Stimulated activated CD8-positive, alpha-beta memory T cell treated with anti-CD3 and anti-CD28 coated beads, Interleukin-15, amount 100 ng/mL, for 48 hours (primary cell): ENCODE measurements at regions not wholly inside any gene's neighbourhood (a gene's known extent, or its start where the extent isn't known, plus 50 kb on each side); places are given as distances from the start of the nearest gene placed in this dataset.
"Not testable (repeated sequence)": the region's sequence is repeated elsewhere in the genome, so short reads cannot be mapped to it uniquely, and the experiment has no call there.

Experiments used
- DNase-seq, 2 donors: peaks; one replicate each; pipeline ENCODE4 v3.0.0-alpha.2; 2020; ENCODE audit warnings: low read depth in 2 of 2

DNA sequence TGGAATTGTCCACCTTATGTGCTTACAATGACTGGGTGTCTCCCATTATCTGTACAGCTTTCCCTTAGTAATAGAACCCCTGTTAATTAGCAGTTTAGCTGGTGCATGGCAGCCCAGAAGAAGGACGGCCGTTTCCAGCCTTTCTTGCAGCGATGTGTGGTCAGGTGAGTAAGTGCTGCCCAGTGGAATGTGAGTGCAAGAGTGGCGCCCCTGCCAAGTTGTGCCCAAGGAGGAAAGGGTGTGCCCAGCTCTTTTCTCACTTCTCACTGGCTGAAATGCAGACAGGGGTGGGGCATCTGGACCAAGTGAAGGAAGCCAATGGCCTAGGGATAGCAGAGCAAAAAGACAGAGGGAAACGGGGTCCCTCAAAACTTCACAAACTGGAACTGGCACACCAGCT lies 296.8 kb downstream of the PREX1 start:
- DNase-seq, result no peak

DNA sequence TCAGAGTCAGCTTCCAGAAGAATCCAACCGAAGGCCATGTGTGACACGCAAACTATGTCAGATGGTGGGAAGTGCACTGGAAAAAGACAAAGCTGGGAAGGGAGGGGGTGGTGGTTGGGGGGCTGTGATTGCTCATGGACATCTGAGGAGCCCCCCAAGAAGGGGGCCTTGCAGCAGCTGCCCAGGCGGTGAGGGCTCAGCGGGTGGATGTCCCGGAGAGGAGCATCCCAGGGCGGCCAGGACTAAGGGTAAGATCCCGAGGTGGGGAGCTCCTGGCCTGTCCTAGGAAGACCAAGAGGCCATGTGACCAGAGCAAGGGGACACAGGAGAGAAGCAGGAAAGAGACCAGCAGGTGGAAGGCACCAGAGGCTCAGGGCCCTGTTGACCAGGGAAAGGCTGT lies 299.5 kb downstream of the PREX1 start:
- no peak for DNase-seq

DNA sequence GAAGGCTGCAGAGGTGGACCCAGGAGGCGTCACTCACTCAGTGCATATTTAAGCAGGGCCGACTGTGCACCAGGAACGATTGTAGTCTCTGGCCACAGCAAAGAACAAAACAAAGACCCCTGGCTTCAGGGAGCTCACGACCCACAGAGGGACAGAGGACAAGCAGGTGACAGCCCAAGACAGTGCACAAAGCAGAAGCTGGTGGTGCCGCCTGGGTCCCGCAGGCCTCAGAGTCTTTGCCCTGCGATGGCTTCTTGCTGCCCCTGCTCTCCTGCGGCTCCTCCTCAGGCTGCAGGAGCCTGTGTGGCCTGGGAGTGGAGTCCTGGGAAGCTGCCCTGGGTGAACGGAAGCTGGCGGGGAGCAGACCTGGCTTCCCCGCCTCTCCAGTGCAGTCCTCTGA lies 300.0 kb downstream of the PREX1 start:
- no peak for DNase-seq

DNA sequence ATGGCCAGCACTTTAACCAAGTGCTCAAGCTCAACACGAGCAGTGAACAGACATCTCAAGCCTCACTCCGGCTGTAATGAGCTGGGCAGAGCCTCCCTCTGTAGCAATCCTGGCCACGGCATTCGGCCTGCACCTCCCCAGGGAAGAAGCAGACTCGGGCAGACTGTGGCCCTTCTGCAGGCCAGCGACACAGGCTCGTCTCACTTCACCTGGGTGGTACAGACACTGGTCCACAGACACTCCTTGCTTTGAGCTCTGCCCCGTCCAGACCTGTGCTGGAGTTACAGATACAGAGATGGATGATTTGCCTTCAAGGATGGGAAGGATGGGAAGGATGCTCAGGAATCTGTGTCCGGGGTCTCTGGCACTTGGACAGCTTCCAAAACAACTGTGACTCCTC lies 300.9 kb downstream of the PREX1 start:
- DNase-seq, result no peak

DNA sequence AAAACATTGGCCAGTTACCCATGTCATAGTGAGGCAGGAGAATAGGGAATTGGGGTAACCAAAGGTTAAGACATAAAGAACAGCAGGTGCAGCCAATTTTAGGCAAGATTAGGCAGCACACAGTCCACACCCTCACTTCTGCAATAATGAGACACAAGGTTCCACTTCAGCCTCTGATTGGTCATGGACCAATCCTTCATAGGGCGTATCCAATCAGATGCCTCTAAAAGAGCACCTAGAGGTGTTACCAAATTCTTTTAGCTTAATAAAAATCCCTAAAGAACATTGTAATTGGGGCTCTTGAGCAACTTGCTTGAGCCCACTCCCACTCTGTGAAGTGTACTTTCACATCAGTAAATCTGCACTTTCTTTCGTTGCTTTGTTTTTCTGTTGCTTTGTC lies 302.4 kb downstream of the PREX1 start:
- no peak for DNase-seq

DNA sequence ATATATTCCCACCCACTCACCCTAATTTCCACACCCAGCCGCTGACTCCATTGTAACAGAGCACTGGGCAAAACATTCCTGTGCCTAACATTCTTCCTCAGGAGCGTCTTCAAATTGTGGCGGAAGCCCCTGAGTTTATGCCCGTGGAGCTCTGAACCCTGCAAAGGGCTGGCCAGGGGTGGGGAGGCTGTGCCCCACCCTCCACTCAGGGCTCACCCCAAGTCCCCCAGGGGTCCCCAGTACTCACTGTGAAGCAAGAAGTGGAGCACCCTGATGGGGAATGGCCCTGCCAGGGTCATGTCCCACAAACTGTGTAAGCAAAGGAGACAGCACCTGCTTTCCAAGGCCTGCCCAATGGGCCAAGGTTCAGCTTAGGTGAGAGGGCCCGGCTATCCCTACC lies 303.2 kb downstream of the PREX1 start:
- DNase-seq, result no peak

DNA sequence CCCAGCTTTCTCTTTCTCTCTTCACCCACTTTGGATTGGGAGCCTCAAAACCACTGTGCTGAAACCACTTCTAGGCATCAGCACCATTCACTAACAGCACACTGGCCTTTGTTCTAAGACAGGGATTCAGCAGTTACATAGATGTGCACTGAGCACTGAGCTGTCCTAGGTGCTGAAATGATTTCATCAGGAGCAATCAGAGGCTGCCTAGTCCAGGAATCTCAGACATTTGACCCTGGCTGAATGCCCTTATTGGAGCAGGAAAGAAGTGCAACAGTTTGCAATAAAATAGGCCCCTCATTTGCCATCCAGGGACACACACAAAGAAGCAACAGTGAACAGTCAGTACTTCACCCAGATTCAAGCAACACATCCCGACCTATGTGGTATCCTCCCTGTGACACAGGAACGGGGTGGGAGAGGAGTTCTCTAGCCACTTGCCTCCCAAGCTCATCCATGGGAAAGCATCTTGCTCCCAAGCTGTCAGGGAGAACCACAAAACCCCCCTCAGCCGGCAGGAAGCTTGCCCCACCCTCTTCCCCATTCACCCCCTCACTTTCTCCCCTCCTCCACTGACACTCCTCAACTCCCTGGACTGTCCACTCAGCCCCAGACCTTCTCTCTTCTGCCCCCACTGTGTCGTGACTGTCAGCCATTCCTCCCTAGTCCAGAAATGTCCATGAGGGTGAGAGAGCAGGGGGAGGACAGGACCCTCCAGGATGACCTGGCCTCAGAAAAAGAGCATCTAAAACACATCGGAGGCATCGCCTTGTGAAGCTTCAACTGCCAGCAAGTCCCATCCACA lies 304.4 kb downstream of the PREX1 start:
- DNase-seq, result no peak

DNA sequence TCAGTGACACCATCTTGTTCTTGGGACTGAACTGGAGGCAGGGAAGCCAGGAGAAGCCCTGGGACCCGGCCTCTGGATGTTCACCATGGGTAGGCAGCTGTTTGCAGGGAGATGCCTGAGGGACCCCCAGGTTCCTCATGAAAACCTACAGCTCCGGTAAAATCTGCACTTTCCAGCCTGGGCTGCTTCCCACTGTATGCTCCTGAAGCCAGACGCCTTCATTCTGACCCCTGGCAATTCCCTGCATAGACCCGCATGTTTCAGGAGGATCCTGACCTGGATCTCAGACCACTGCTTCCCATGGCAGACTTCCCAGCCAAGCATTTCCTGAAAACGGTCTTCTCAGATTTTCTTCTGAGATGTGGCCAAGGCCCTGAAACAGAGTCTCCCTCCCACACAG lies 306.7 kb downstream of the PREX1 start:
- no peak for DNase-seq

DNA sequence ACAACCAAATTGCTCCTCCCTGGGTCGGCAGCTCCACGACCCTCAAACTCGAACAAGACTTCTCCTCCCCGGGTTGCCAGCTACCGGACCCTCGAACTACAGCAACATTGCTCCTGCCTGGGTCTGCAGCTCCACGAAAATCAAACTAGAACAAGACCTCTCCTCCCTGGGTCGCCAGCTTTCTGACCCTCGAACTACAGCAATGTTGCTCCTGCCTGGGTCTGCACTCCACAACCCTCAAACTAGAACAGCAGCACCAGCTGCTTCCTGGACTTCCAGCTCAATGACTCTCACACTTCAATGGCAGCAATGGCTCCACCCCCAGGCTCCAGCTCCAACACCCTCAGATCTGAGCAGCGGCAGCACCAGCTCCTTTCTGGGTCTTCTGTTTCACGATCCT lies 311.6 kb downstream of the PREX1 start:
- DNase-seq, result not testable (repeated sequence)

DNA sequence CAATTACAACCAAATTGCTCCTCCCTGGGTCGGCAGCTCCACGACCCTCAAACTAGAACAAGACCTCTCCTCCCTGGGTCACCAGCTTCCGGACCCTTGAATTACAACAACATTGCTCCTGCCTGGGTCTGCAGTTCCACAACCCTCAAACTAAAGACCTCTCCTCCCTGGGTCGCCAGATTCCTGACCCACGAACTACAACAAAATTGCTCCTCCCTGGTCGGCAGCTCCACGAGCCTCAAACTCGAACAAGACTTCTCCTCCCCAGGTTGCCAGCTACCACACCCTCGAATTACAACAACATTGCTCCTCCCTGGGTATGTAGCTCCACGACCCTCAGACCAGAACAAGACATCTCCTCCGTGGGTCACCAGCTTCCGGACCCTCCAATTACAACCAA lies 313.2 kb downstream of the PREX1 start:
- not testable (repeated sequence) for DNase-seq

DNA sequence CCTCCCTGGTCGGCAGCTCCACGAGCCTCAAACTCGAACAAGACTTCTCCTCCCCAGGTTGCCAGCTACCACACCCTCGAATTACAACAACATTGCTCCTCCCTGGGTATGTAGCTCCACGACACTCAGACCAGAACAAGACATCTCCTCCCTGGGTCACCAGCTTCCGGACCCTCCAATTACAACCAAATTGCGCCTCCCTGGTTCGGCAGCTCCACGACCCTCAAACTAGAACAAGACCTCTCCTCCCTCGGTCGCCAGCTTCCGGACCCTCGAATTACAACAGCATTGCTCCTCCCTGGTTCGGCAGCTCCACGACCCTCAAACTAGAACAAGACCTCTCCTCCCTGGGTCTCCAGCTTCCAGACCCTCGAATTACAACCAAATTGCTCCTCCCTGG lies 315.3 kb downstream of the PREX1 start:
- not testable (repeated sequence) for DNase-seq

DNA sequence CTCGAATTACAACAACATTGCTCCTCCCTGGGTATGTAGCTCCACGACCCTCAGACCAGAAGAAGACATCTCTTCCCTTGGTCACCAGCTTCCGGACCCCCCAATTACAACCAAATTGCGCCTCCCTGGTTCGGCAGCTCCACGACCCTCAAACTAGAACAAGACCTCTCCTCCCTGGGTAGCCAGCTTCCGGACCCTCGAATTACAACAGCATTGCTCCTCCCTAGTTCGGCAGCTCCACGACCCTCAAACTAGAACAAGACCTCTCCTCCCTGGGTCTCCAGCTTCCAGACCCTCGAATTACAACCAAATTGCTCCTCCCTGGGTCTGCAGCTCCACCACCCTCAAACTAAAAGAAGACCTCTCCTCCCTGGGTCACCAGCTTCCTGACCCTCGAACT lies 322.7 kb downstream of the PREX1 start:
- DNase-seq, result not testable (repeated sequence)

DNA sequence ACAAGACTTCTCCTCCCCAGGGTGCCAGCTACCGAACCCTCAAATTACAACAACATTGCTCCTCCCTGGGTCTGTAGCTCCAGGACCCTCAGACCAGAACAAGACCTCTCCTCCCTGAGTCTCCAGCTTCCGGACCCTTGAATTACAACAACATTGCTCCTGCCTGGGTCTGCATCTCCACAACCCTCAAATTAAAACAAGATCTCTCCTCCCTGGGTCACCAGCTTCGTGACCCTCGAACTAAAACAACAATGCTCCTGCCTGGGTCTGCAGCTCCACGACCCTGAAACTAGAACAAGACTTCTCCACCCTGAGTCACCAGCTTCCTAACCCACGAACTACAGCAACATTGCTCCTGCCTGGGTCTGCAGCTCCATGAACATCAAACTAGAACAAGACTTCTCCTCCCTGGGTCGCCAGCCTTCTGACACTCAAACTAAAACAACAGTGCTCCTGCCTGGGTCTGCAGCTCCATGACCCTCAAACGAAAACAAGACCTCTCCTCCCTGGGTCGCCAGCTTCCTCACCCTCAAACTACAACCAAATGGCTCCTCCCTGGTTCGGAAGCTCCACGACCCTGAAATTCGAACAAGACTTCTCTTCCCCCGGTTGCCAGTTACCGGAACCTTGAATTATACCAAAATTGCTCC lies 324.5 kb downstream of the PREX1 start:
- no peak for DNase-seq

DNA sequence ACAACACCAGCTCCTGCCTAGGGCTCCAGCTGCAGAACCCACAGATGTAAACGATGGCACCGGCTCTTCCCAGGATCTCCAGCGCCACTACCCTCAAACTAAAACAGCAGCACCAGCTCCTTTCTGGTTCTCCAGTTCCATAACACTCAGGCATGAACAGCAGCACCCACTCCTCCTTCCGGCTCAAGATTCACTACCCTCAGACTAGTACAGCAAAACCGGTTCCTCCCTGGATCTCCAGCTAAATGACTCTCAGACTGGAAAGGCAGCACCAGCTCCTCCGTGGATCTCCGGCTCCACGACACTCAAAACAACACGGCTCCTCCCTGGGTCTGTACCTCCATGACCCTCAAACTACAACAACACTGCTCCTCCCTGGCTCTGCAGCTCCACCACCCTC lies 325.0 kb downstream of the PREX1 start:
- DNase-seq, result no peak

DNA sequence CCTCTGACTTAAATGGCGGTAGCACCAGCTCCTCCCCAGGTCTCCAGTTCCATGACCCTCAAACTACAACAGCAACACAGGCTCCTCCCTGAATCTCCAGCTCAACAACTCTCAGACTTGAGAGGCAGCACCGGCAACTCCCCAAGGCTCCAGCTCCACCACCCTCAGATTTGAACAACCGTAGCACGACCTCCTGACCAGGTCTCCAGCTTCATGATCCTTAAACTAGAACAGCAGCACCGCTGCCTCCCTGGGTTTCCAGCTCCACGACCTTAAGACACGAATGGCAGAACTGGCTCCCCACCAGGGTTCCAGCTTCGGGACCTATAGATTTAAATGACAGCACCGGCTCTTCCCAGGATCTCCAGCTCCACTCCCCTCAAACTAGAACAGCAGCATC lies 325.8 kb downstream of the PREX1 start:
- no peak for DNase-seq

DNA sequence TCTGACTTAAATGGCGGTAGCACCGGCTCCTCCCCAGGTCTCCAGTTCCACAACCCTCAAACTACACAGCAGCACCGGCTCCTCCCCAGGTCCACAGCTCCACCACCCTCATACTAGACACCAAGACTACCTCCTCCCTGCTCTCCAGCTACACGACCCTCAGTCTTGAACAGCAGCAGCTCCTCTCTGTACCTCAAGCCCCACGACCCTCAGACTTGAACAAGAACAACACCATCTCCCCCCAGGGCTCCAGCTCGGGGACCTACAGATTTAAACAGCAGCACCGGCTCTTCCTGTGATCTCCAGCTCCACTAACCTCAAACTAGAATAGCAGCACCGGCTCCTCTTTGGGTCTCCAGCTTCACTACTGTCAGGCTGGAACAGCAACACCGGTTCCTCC lies 326.9 kb downstream of the PREX1 start:
- not testable (repeated sequence) for DNase-seq

DNA sequence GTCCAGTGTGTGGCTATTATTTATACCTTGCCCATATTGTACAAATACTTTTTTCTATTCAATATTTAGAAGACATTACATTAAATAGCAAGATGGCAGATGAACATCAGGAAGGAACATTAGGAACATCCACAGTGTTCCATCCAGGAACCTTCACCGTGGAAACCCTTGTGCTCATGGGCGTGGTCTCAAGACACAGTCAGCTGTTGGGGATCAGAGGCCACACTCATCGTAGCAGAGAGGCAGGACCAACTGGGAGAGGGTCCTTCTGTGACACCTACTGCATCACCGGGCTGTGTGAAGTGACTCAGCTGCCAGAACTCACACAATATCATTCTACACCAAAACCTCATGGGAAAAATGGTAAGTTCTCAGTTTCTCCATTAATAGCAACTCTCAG lies 328.9 kb downstream of the PREX1 start:
- not testable (repeated sequence) for DNase-seq

DNA sequence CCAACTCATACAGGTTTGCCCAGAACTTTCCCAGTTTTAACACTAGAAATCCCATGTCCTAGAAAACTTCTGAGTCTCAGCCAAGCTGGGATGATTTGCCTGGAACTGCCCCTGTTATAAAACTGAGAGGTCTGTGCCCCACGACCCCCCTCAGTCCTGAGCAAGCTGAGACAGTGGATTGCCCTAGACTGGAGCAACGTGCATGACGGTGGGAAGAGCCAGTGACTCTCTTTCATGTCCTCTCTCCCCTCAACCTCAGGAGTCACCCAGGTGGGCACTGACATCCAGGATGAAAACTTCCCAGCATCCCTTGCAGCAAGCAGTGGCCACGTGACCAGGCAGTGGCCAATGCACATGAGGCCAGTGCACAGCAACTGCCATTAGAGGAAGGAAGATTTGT lies 329.7 kb downstream of the PREX1 start:
- not testable (repeated sequence) for DNase-seq

DNA sequence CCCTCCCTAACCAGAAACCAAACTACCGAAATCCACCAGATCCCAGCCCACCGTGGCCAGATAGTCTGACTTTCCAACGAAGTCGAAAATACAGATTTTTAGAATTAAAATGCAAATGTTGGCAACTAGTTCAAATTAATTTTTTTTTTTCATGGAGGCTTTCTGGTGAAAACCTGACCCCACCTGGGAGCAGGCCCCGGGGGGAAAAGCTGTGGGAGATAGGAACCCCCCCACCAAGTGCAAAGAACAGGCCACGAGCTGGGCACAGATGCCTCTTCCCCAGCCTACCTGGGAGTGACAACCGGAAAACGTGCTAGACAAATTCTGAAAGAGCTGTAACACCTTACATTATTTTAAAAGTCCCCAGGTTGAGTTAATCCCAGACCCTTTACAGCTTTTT lies 333.8 kb downstream of the PREX1 start:
- no peak for DNase-seq

DNA sequence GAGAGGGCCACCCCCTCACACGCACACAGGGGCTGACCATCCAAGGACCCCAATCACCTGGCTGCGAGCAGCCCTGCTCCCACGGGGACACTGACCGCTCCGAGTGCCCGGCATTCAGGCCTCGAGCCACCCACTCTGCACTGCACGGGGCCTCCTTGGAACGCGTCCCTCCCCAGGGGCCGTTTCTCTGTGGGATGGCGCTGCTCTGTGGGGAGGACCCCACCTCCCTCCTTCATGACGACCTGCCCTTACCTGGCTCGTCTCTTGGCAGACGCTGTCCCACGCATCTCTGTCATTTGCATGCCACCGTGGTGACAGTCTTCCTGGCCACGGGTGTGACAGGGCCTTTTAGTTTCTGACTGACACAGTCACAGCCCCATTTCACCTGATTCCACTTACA lies 334.5 kb downstream of the PREX1 start:
- DNase-seq, result not testable (repeated sequence)

DNA sequence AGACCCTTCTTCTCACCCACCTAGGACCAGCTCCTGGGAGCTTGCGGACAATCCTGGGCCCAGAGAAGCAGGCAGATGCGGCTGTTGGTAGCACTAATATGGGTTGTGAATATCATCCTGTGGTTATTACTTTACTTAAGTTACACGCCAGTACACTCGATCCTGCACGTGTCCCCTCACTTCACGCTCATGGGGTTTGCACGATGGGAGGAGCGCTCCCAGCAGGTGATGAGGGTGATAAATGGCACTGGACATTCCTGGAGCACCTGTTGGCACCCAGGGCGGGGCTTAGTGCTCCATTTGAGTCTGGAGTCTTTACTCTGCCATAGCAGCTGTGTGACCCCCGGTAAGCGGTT lies 335.1 kb downstream of the PREX1 start:
- no peak for DNase-seq

DNA sequence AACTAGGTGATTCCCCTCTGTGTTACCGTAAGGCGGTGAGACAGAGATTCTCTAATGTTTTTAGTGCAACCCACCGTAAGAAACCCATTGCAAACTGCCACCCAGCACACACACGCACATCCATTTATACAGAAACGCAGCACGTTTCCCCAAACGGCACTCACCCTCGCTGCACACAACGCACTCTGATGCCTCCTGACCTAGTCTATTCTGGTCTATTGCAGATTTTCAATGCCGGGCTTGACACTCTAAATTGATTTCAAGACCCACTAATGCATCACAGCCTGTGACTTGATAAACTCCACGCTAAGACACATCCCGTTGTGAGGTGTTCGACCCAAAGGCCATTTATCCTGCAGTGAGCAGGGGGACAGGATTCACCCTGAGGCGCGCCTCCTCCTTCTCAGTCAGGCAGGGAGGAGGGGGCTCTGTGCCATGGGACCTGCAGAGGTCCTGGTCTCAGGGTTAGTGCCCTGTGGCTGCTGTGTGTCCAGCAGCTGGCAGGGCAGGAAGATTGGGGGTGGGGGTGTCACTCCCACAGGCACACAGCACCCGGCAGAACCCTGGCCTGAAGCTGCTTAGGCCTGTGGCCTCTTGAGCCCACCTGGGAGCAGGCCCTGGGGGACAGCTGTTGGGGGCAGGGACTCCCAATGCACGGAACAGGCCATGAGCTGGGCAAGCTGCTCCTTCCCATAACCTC lies 335.6 kb downstream of the PREX1 start:
- no peak for DNase-seq
